DND-41 (cell line): ENCODE measurements at regions not wholly inside any gene's neighbourhood (a gene's known extent, or its start where the extent isn't known, plus 50 kb on each side); places are given as distances from the start of the nearest gene placed in this dataset.

Experiments
- ATAC-seq: fragments of 200-7000 bp; cut with Tn5 transposase; 3 replicates; pipeline ENCODE4 v1.9.1; 2021; ENCODE audit warnings: low read depth; ENCODE audit not compliant: insufficient read depth
- DNase-seq: peaks from one replicate; pipeline ENCODE4 v3.0.0-alpha.2; 2020
- H2AFZ ChIP-seq: 2 replicates; pipeline ENCODE4 v1.6.0; 2012; ENCODE audit warnings: low read depth, low read length
- H3K27ac ChIP-seq: 2 replicates; pipeline ENCODE4 v1.5.1; 2012; ENCODE audit warnings: low read length, inconsistent platforms
- H3K27me3 ChIP-seq: fragments of 200-600 bp; sonication (generic); 2 replicates; pipeline ENCODE4 v1.6.0; 2012; ENCODE audit warnings: low read length, mild to moderate bottlenecking, inconsistent platforms; ENCODE audit not compliant: insufficient read depth, poor library complexity
- H3K36me3 ChIP-seq: 2 replicates; pipeline ENCODE4 v1.5.1; 2012; ENCODE audit warnings: low read length, inconsistent platforms; ENCODE audit not compliant: insufficient read depth
- H3K4me1 ChIP-seq: 2 replicates; pipeline ENCODE4 v1.5.1; 2012; ENCODE audit warnings: mild to moderate bottlenecking, low read length; ENCODE audit not compliant: insufficient read depth
- H3K4me2 ChIP-seq: 2 replicates; pipeline ENCODE4 v1.6.0; 2012; ENCODE audit warnings: mild to moderate bottlenecking, moderate library complexity, low read length, inconsistent platforms; ENCODE audit not compliant: insufficient read depth
- H3K4me3 ChIP-seq, 2 experiments: fragments of 200-600 bp in 1 of 2; shearing (Covaris generic) in 1 of 2; 2 replicates each; pipeline ENCODE4 v1.5.1; 2012 to 2016; ENCODE audit warnings: inconsistent platforms in 2 of 2, low read length in 2 of 2, mild to moderate bottlenecking in 2 of 2, low read depth in 1 of 2, moderate library complexity in 1 of 2
- H3K79me2 ChIP-seq: 2 replicates; pipeline ENCODE4 v1.6.0; 2012; ENCODE audit warnings: low read length, inconsistent platforms; ENCODE audit not compliant: insufficient read depth
- H3K9ac ChIP-seq: 2 replicates; pipeline ENCODE4 v1.6.0; 2012; ENCODE audit warnings: low read depth, mild to moderate bottlenecking, inconsistent platforms, low read length, moderate library complexity
- H3K9me3 ChIP-seq: 2 replicates; pipeline ENCODE4 v1.5.1; 2012; ENCODE audit warnings: low read length, moderate library complexity, mild to moderate bottlenecking, inconsistent platforms; ENCODE audit not compliant: insufficient read depth, severe bottlenecking
- H4K20me1 ChIP-seq: 2 replicates; pipeline ENCODE4 v1.6.0; 2012; ENCODE audit warnings: low read length; ENCODE audit not compliant: insufficient read depth
- EZH2 ChIP-seq: IDR thresholded peaks from 3 replicates; pipeline ENCODE4 v1.6.1; 2012; ENCODE audit warnings: borderline replicate concordance, low read depth, mild to moderate bottlenecking, moderate library complexity, low read length, inconsistent platforms; ENCODE audit not compliant: severe bottlenecking
- TF ChIP-seq, protein P1 (sequence below): IDR thresholded peaks from 2 replicates; pipeline ENCODE4 v1.5.1; 2012; ENCODE audit warnings: borderline replicate concordance, low read length, moderate library complexity, mild to moderate bottlenecking; ENCODE audit not compliant: poor library complexity, severe bottlenecking; ENCODE audit errors: extremely low read depth

DNA sequence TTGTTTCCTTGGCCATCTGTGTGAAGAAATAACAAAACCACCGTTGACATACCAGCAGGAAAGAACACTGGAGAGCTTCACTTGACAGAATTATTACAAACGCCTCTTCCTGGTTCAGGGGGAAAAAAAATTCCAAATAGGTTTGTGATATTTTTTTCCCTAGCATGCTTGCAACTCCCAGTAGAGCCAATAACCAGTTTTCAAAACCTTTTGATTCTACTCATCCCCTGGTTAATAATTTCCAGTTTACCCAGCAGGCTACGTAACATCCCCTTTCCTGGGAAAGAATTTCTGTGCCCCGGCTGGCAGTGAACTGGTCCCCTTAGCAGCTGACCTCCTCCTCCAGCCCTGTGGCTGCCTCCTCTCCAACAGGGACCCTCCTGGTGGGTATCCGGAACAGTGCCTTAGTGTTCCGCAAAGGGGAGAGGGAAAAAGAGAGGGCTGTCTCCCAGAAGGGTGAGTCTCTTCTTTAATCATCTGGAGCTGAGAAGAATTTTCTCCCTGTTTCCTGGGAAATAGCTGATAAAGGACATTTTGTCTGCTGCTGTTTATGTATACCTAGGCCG, 72.8 kb upstream of the BOD1 start:
- H3K9ac ChIP-seq = no peak overlapping the region; the same call in 1 of the 2 replicates
- H3K4me1 ChIP-seq = peaks cover 13% of the 10 kb centered on the region; the same call in 1 of the 2 replicates
- no peak overlapping the region for H2AFZ ChIP-seq
- no peak for DNase-seq
- no peak overlapping the region for H3K4me2 ChIP-seq
- ATAC-seq = no peak
- H3K4me3 ChIP-seq = no peak overlapping the region
- H3K36me3 ChIP-seq = 0 out of 2 replicates have a peak, but pooled peaks cover 3% of the 10 kb centered on the region
- no peaks in the 10 kb centered on the region for H3K27me3 ChIP-seq
- H4K20me1 ChIP-seq = no peaks in the 10 kb centered on the region
- H3K9me3 ChIP-seq = no peaks in the 10 kb centered on the region
- TF ChIP-seq, protein P1, sequence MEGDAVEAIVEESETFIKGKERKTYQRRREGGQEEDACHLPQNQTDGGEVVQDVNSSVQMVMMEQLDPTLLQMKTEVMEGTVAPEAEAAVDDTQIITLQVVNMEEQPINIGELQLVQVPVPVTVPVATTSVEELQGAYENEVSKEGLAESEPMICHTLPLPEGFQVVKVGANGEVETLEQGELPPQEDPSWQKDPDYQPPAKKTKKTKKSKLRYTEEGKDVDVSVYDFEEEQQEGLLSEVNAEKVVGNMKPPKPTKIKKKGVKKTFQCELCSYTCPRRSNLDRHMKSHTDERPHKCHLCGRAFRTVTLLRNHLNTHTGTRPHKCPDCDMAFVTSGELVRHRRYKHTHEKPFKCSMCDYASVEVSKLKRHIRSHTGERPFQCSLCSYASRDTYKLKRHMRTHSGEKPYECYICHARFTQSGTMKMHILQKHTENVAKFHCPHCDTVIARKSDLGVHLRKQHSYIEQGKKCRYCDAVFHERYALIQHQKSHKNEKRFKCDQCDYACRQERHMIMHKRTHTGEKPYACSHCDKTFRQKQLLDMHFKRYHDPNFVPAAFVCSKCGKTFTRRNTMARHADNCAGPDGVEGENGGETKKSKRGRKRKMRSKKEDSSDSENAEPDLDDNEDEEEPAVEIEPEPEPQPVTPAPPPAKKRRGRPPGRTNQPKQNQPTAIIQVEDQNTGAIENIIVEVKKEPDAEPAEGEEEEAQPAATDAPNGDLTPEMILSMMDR = no peak
- TF ChIP-seq EZH2 = no peak
- no peaks in the 10 kb centered on the region for H3K79me2 ChIP-seq
- 0 out of 2 replicates have a peak overlapping the region, but pooled peaks have one; percentile 1 for H3K27ac ChIP-seq

GRCh38 chr5:173689737-173690360, 73.4 kb upstream of the BOD1 start:
- DNase-seq = no peak
- no peaks in the 10 kb centered on the region for H4K20me1 ChIP-seq
- TF ChIP-seq, protein P1 = no peak
- TF ChIP-seq EZH2 = no peak

GRCh38 chr5:173691931-173692330, 75.5 kb upstream of the BOD1 start:
- H3K79me2 ChIP-seq = no peaks in the 10 kb centered on the region
- ATAC-seq = no peak
- no peaks in the 10 kb centered on the region for H3K27me3 ChIP-seq
- H3K36me3 ChIP-seq = no peaks in the 10 kb centered on the region
- no peak overlapping the region for H3K4me3 ChIP-seq
- DNase-seq = no peak
- H3K27ac ChIP-seq = no peak overlapping the region
- no peak overlapping the region for H2AFZ ChIP-seq
- no peaks in the 10 kb centered on the region for H3K9me3 ChIP-seq
- H3K4me2 ChIP-seq = no peak overlapping the region
- peaks cover 13% of the 10 kb centered on the region; the same call in 1 of the 2 replicates for H3K4me1 ChIP-seq
- H3K9ac ChIP-seq = no peak overlapping the region
- TF ChIP-seq EZH2 = no peak
- TF ChIP-seq, protein P1 = no peak
- no peaks in the 10 kb centered on the region for H4K20me1 ChIP-seq

More at GRCh38 chr5:173689737-173690360, 73.4 kb upstream of the BOD1 start:
- H3K4me1 ChIP-seq = peaks cover 13% of the 10 kb centered on the region; the same call in 1 of the 2 replicates
- no peak overlapping the region for H3K27ac ChIP-seq
- 0 out of 2 replicates have a peak, but pooled peaks cover 3% of the 10 kb centered on the region for H3K36me3 ChIP-seq
- no peak overlapping the region for H3K4me3 ChIP-seq
- no peak overlapping the region for H3K4me2 ChIP-seq
- H3K9ac ChIP-seq = no peak overlapping the region; the same call in 1 of the 2 replicates
- H3K27me3 ChIP-seq = no peaks in the 10 kb centered on the region
- peak; percentile 62 for ATAC-seq
- H2AFZ ChIP-seq = no peak overlapping the region
- H3K9me3 ChIP-seq = no peaks in the 10 kb centered on the region
- H3K79me2 ChIP-seq = no peaks in the 10 kb centered on the region
